Esophagus squamous epithelium (tissue), 5 donors: ENCODE measurements at regions not wholly inside any gene's neighbourhood (a gene's known extent, or its start where the extent isn't known, plus 50 kb on each side); places are given as distances from the start of the nearest gene placed in this dataset.

Source experiments
- DNase-seq: peaks from one replicate; lab custom pipeline; 2025; lab: John Stamatoyannopoulos, UW
- H3K27ac ChIP-seq, 4 donors: fragments of 200-600 bp; sonication (generic); one replicate each; pipeline ENCODE4 v1.5.1; 2016 to 2019; ENCODE audit warnings: mild to moderate bottlenecking in 1 of 4
- H3K27me3 ChIP-seq, 4 donors: fragments of 200-600 bp; sonication (generic); 1 replicate in 3 of 4; 2 replicates in 1 of 4; pipeline versions ENCODE4 v1.5.1 to v1.6.0; 2017 to 2021; ENCODE audit warnings: antibody characterized with exemption in 1 of 4
- H3K36me3 ChIP-seq, 3 donors: fragments of 200-600 bp; sonication (generic); one replicate each; pipeline ENCODE4 v1.5.1; 2016 to 2019
- H3K4me1 ChIP-seq, 3 donors: fragments of 200-600 bp; sonication (generic); one replicate each; pipeline ENCODE4 v1.5.1; 2017 to 2019
- H3K4me3 ChIP-seq, 4 donors: fragments of 200-600 bp; sonication (generic); 1 replicate in 3 of 4; 2 replicates in 1 of 4; pipeline ENCODE4 v1.5.1; 2016 to 2019; ENCODE audit warnings: mild to moderate bottlenecking in 2 of 4, moderate library complexity in 1 of 4
- H3K9me3 ChIP-seq, 3 donors: fragments of 200-600 bp; sonication (generic); one replicate each; pipeline ENCODE4 v1.5.1; 2016 to 2019
- CTCF ChIP-seq, 6 experiments: fragments of 450-650 bp in 4 of 6; fragments of 200-600 bp in 2 of 6; sonication (generic) in 2 of 6; IDR thresholded peaks; one replicate each; pipeline ENCODE4 v1.5.1; 2016 to 2019; ENCODE audit warnings: antibody characterized with exemption in 6 of 6, mild to moderate bottlenecking in 4 of 6, moderate library complexity in 4 of 6
- POLR2A ChIP-seq, 4 donors: fragments of 450-650 bp; IDR thresholded peaks; one replicate each; pipeline ENCODE4 v1.6.1; 2017; ENCODE audit warnings: antibody characterized with exemption in 4 of 4, mild to moderate bottlenecking in 4 of 4, moderate library complexity in 3 of 4
- WGBS, 2 donors: methylation state at CpG; one replicate each; pipeline ENCODE4 v1.1.5; 2018; 5-methylcytosine and 5-hydroxymethylcytosine counted together
- intact Hi-C: fragments of 100-400 bp; cut with DNase I; formaldehyde crosslinking; loops from one replicate; pipeline ENCODE4 v1.15.0; 2022
- donor health status: DM: yes; HTN: yes; CAD: no.

- no peak overlapping the region for H3K27ac ChIP-seq
- H3K36me3 ChIP-seq = no peaks in the 10 kb centered on the region
- DNase-seq = no peak
- no peak overlapping the region for H3K4me3 ChIP-seq
- H3K9me3 ChIP-seq = no peaks in the 10 kb centered on the region
- intact Hi-C loops = no loop called here
- no peak for TF ChIP-seq CTCF (IDR thresholded peaks at IDR 0.05)
- TF ChIP-seq POLR2A (IDR thresholded peaks at IDR 0.05) = no peak
- H3K4me1 ChIP-seq = no peaks in the 10 kb centered on the region
- H3K27me3 ChIP-seq = no peaks in the 10 kb centered on the region
Observed at GRCh38 chr12:118528625-118529024, 152.3 kb downstream of the SUDS3 start.

- Histone ChIP-seq H3K27me3 (no peaks in the 10 kb centered on the region), H3K9me3 (no peaks in the 10 kb centered on the region), H3K36me3 (no peaks in the 10 kb centered on the region), H3K4me1 (peaks cover 0 to 5% (median 0%) of the 10 kb centered on the region in 3 donors), H3K4me3 (no peak overlapping the region), H3K27ac (no peak overlapping the region)
- DNase-seq = no peak
- WGBS, 2 donors = 37 to 51% methylated on average over 3 of the region's 3 CpGs
- no peak for TF ChIP-seq POLR2A (IDR thresholded peaks at IDR 0.05)
- no peak for TF ChIP-seq CTCF (IDR thresholded peaks at IDR 0.05)
- intact Hi-C loops = no loop called here
Observed at GRCh38 chr12:118534003-118534402, 157.6 kb downstream of the SUDS3 start.

GRCh38 chr12:118536306-118536906, 160.1 kb downstream of the SUDS3 start:
- H3K27ac ChIP-seq = peak overlapping the region; percentile 25 to 90 (median 80)
- 53 to 59% methylated on average over 7 to 8 of the region's 8 CpGs for WGBS, 2 donors

GRCh38 chr12:118537481-118537917, 161.1 kb downstream of the SUDS3 start:
- WGBS, 2 donors = 60 to 65% methylated on average over 10 of the region's 10 CpGs
- intact Hi-C loops = no loop called here
- Histone ChIP-seq H3K4me3 (no peak overlapping the region), H3K4me1 (peaks cover 0 to 5% (median 0%) of the 10 kb centered on the region in 3 donors), H3K27me3 (no peaks in the 10 kb centered on the region), H3K9me3 (no peaks in the 10 kb centered on the region), H3K27ac (peak overlapping the region; percentile 25 to 90 (median 80)), H3K36me3 (no peaks in the 10 kb centered on the region)
- no peak for TF ChIP-seq POLR2A (IDR thresholded peaks at IDR 0.05)
- no peak for TF ChIP-seq CTCF (IDR thresholded peaks at IDR 0.05)
- DNase-seq = no peak

More at GRCh38 chr12:118536306-118536906, 160.1 kb downstream of the SUDS3 start:
- TF ChIP-seq CTCF (IDR thresholded peaks at IDR 0.05) (no peak), POLR2A (IDR thresholded peaks at IDR 0.05) (no peak)
- Histone ChIP-seq H3K36me3 (no peaks in the 10 kb centered on the region), H3K27me3 (no peaks in the 10 kb centered on the region), H3K9me3 (no peaks in the 10 kb centered on the region), H3K4me3 (no peak overlapping the region), H3K4me1 (peaks cover 0 to 5% (median 0%) of the 10 kb centered on the region in 3 donors)
- no peak for DNase-seq
- intact Hi-C loops = no loop called here

DNA sequence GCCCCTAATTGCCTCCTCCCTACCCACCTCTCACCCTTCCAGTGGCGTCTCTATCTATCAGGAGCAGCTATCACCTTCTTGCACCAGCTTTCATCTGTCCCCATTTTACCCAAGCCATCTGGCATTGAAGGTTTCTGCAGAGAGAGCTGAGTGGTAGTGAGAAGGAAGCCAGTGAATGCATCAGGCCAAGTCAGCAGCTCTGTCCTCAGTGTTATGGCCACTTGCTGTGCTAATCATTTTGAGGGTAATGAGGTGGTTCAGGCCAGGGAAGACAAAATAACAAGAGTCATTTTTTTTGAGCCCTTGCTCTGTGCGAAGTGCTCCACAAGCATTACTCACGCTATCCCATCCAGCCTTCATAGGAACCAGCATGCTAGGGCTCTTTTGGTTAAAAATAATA, 164.7 kb downstream of the SUDS3 start:
- no peak overlapping the region for H3K27ac ChIP-seq
- peaks cover 0 to 5% (median 0%) of the 10 kb centered on the region in 3 donors for H3K4me1 ChIP-seq
- no peaks in the 10 kb centered on the region for H3K36me3 ChIP-seq
- DNase-seq = no peak
- intact Hi-C loops = no loop called here
- H3K27me3 ChIP-seq = no peaks in the 10 kb centered on the region
- 68 to 71% methylated on average over 3 of the region's 3 CpGs for WGBS, 2 donors
- no peak overlapping the region for H3K4me3 ChIP-seq
- H3K9me3 ChIP-seq = no peaks in the 10 kb centered on the region
- TF ChIP-seq CTCF (IDR thresholded peaks at IDR 0.05) = no peak
